NCI-H1694 (cell line): ENCODE measurements at regions not wholly inside any gene's neighbourhood (a gene's known extent, or its start where the extent isn't known, plus 50 kb on each side); places are given as distances from the start of the nearest gene placed in this dataset.

Experiments used
- DNase-seq: peaks from one replicate; lab custom pipeline; 2025; lab: John Stamatoyannopoulos, UW

DNA sequence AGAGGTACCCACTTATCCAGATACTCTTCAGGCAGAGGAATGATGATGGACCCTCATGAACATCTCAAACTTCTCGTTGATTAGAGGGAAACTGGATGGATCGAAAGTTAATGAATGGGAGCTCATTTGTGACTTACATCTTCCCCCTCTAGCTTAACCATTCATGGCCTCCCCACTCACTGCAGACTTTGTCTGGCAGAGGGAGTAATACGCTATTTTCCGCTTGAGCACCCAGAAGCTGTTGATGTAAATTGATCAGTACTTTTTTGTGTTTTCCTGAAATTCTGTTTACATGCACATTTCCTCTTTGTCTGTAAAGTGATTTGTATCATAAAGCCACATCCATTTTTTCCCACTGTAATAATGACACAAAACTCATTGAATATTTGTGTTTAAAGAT lies 239.1 kb upstream of the RBFOX1 start:
- DNase-seq, result no peak

- DNase-seq, result no peak
These were observed 242.0 kb upstream of the RBFOX1 start for GRCh38 chr16:7090628-7091115.

- no peak for DNase-seq
These were observed 242.9 kb upstream of the RBFOX1 start for GRCh38 chr16:7089751-7090150.

GRCh38 chr16:7088711-7089110 lies 243.9 kb upstream of the RBFOX1 start:
- no peak for DNase-seq

- peak; percentile 63 for DNase-seq
These were observed 245.6 kb upstream of the RBFOX1 start for GRCh38 chr16:7086822-7087616.

DNA sequence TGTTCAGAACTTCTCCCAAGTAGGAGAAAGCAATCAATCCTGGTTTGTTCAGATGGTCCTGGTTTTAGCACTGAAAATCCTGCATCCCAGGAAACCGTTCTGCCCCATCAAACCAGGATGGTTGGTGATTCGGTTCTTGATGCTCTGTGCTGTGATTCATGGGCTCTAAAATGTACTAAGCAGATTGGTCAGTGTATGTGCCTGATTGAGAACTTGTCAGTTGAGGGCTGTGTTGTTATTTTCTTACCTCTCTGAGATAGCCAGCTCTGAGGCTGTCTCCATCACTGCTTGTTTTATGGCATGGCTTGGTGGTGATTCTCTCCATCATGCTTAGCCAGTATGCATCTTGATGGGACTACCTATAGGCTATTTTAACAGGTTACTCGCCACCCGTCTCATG lies 246.9 kb upstream of the RBFOX1 start:
- no peak for DNase-seq

DNA sequence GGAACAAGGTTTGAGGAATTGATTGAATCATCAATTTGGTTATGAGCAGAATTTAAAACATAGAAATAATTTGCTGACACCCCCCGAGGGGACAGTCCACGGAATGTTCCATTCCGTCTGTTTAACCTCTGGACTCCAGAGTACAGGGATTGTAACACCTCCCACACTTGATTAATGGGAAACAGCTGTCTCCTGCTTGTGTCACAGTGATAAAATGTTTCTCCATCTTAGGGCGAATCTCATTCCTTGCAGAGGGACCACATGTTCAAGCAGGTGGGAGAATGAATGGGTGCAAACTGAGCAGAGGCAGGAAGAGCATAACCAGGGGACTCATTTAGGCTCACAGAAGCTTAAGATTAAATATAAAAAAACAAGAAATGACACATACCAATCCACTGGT lies 249.5 kb upstream of the RBFOX1 start:
- no peak for DNase-seq

DNA sequence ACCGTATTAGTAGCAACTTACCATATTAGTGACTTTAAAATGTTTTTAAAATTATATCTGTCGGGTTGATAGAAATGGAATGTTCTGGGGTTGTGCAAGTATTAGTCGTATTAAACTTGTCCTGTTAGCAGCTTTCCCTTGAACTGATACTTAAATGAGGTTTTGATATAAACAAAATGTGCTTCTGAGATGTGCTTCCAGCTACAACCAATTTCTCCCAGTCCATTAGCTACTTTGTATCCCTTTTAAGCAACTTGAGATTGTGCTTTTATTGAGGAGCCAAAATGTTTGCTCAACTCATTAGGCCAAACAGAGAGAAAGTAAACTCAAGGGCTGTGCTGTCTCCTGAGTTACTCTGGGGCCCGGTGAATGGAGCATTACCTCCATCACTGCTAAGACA lies 255.0 kb upstream of the RBFOX1 start:
- no peak for DNase-seq

DNA sequence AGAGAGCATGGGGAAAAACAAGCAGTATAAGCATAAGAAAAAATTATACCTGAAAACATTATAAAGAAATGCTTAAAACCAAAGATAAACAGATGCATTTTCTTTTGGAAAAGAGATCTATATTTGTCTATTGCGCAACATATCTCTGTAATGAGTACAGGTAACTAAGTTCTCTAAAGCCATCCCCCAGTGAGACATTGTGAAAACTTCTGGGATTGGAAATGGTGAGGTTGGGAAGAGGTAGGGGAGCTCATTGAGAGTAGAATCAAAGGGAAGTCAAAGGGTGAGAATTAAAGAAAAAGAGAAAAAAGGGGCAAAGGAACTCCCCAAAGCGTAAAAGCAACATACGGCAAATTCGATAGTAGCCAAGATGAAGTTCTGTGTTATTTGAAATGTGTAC lies 257.9 kb upstream of the RBFOX1 start:
- DNase-seq, result no peak

GRCh38 chr16:7057458-7057857 lies 275.2 kb upstream of the RBFOX1 start:
- no peak for DNase-seq

DNA sequence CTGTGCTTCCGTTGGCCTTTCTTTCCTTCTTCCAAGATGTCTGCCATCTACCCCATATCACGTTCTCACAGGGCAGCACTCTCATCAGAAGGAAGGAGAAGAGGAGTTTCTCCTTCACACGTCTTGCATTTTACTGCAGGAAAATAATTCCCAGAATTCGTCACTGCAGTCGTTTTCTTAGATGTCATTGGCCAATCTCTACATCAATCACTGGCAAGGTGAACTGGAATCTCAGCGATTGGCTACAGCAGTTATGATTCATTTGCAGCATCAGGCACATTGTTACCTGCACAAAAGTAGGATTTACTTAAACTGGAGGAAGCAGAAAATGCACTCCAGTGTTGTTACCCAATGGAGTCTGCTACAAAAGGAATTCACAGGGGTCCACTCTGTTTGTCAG lies 277.2 kb upstream of the RBFOX1 start:
- no peak for DNase-seq

DNA sequence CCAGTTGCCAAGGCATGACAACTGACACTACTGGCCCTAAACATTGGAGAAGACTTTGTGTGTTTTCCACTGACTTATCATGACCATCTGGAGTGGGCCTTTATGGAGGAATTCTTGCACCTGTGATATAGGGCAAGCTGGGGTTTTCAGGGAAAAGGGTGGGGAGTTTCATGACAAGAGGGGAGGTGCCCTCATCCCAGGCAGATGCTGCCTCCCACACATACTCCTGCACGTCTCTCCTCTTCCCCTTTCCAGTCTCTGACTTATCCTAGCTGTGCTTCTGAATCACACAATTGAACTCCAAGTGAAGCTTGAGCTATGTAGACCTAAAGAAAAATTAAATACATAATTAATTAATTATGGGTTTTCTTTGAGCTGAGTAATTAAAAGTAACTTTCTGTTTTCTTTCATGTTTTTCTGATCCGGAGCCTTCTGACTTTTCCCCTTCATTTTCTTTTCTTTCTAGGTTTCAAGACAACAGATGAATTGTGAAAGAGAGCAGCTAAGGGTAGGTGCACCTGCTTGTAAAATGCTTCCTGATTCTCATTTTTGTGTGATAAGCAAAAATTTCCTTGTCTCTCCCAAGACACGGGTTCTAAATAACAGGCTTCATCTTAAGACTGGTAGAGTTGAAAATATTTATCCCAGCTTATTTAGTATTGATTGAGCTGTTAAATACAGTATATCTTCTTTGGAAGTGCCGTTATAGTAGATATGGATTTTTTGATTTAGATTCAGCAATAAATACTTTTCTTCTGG lies 280.9 kb upstream of the RBFOX1 start:
- DNase-seq, result no peak

DNA sequence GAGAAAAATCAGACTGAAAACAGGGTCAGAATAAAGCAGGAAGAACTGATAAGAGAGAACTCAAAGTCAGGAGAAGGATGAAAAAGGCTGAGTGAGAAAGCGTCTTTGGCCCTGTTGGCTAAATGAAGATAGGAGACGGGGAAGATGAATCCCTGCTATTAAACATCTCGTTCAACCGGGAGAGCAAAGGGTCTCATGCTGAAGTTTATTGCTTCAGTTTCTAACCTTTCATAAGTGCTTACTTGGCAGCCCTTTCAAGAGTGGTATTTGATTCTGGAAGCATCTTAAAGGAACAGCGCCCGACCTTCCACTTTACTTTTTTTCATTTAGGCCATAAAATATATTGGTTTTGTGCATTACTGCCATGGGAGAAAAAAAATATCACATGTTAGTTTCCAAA lies 288.3 kb upstream of the RBFOX1 start:
- no peak for DNase-seq

GRCh38 chr16:7038475-7038874 lies 294.2 kb upstream of the RBFOX1 start:
- DNase-seq, result no peak

GRCh38 chr16:7037495-7037894 lies 295.1 kb upstream of the RBFOX1 start:
- no peak for DNase-seq

DNA sequence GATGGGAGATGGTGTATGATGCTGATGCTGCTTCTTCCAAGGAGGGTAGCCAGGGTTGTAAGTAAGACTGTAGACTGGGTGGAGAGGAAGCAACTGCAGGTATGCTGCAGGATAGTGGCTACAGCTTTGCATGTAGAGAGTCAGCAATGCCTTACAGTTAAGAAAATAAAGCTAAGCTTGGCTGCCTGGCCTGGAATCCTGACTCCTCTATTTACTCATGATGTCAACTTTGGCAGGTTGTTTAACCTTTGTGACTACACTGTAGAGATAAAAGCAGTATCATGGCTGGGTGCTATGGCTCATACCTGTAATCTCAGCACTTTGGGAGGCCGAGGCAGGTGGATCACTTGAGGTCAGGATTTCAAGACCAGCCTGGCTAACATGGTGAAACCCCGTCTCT lies 301.6 kb upstream of the RBFOX1 start:
- no peak for DNase-seq

DNA sequence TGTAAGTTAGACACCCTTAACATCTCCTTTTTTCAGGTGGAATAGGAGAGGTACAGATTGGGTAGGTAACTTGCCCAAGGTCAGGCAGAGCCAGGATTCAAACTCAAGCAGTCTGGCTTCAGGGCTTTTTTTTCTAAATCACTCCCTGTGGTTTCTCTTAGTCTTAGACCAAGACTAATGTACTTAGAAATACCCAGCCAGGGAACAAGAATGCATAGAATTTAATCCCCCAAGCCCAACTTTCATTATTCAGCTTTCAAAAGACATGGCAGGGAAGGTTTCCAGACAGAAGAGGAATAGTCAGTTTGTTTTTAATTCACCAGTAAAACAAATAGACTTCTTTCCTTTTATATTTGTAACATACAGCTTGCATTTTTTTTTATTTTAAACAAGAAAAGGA lies 305.2 kb upstream of the RBFOX1 start:
- DNase-seq, result no peak

DNA sequence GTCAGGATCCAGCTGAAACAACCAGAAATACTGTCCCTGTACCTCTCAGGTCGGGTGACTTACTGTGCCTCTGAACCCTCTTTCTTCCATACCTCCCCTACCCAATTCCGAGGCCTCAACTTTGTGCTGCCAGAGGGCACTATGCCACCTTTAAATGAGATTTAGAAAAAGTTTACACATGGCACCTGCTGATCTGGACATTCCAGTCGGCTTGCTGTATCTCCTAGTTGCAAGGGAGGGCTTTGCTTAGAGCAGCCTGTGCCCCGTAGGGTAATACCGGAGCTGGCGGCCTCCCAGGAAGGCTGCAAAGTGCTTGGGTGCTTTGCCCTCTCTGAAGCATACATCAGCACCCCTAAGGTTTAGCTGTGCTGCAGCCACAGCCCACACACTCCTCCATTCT lies 306.0 kb upstream of the RBFOX1 start:
- DNase-seq, result no peak

GRCh38 chr16:7025616-7026190 lies 306.9 kb upstream of the RBFOX1 start:
- peak; percentile 64 for DNase-seq

DNA sequence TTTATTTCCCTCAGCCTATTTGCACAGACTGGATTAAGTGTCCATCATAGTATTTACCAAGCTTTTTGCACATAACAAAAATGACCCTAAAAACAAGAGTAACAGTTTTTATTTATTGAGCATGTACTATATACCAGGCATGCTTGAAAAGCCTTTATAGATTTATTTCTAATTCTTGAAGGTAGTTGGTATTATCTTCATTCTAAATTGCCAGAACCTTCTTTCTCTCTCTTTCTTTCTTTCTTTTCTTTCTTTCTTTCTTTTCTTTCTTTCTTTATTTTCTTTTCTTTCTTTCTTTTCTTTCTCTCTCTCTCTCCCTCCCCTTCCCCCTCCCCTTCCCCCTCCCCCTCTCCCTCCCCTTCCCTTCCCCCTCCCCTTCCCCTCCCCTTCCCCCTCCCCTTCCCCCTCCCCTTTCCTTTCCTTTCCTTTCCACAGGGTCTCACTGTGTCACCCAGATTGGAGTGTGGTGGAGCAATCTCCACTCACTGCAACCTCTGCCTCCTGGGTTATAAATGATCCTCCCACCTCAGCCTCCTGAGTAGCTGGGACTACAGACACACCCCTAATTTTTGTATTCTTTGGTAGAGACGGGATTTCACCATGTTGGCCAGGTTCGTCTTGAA lies 310.9 kb upstream of the RBFOX1 start:
- no peak for DNase-seq

- peak; percentile 31 for DNase-seq
These were observed 315.5 kb upstream of the RBFOX1 start for GRCh38 chr16:7017006-7017662.

DNA sequence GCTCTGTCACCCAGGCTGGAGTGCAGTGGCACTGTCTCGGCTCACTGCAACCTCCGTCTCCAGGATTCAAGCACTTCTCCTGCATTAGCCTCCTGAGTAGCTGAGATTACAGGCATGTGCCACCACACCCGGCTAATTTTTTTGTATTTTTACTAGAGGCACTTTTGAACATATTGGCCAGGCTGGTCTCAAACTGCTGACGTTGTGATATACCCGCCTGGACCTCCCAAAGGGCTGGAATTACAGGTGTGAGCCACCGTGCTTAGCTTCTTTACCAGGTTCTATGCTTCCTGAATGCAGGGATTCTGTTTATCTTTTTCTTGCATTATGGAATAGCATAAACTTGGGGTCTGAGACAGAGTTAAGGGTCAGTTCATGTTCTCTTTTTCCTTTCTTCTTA lies 317.9 kb upstream of the RBFOX1 start:
- no peak for DNase-seq
